Lower leg skin (tissue), 3 donors: ENCODE measurements at regions not wholly inside any gene's neighbourhood (a gene's known extent, or its start where the extent isn't known, plus 50 kb on each side); places are given as distances from the start of the nearest gene placed in this dataset.

Experiments
- POLR2A ChIP-seq, 2 donors: fragments of 450-650 bp; IDR thresholded peaks; one replicate each; pipeline ENCODE4 v1.6.1; 2016 to 2017; ENCODE audit warnings: antibody characterized with exemption in 2 of 2, mild to moderate bottlenecking in 1 of 2, moderate library complexity in 1 of 2
- TF ChIP-seq, protein P1 (sequence below), 3 donors: fragments of 450-650 bp; IDR thresholded peaks; one replicate each; pipeline ENCODE4 v1.5.1; 2016; ENCODE audit warnings: antibody characterized with exemption in 3 of 3, mild to moderate bottlenecking in 3 of 3, moderate library complexity in 2 of 3

DNA sequence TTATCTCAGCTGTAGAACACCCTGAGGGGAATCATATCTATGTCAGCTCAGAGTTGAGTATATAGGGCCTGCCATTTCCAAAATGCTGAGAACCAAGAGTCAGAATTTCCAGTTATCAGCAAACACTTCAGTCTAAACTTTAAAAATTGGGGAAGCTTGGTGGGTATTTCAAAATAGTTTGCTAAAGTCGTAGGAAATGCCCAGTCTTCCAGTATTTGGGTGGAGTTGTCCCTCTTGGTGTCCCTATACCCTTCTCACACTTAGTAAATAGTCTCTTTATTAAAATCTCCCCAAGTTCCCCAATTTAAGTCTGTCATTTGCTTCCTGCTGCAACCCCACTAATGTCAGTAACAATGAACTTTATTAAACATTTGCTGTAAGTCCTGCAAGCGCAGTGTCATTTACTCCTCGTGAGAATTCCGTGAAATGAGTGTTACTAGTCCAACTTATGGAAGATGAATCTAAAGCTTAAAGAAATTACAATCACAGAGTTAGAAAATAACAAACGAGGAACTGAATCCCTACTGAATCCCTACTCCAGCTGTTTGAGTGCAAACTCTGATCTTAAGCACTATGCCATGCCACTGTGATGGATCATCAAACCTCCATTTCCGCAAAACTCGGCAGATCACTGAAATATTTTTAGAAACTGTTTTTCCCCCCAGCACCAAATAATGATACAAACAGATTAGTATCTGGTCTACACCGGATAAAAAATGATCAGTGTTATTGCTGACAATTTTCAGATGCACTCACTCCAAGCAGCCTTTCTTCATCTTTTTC is 341.7 kb upstream of the PROK2 start:
- TF ChIP-seq POLR2A (IDR thresholded peaks at IDR 0.05): no peak
- TF ChIP-seq, protein P1, sequence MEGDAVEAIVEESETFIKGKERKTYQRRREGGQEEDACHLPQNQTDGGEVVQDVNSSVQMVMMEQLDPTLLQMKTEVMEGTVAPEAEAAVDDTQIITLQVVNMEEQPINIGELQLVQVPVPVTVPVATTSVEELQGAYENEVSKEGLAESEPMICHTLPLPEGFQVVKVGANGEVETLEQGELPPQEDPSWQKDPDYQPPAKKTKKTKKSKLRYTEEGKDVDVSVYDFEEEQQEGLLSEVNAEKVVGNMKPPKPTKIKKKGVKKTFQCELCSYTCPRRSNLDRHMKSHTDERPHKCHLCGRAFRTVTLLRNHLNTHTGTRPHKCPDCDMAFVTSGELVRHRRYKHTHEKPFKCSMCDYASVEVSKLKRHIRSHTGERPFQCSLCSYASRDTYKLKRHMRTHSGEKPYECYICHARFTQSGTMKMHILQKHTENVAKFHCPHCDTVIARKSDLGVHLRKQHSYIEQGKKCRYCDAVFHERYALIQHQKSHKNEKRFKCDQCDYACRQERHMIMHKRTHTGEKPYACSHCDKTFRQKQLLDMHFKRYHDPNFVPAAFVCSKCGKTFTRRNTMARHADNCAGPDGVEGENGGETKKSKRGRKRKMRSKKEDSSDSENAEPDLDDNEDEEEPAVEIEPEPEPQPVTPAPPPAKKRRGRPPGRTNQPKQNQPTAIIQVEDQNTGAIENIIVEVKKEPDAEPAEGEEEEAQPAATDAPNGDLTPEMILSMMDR (IDR thresholded peaks at IDR 0.05): no peak
